GM12891 (cell line): ENCODE measurements at regions not wholly inside any gene's neighbourhood (a gene's known extent, or its start where the extent isn't known, plus 50 kb on each side); places are given as distances from the start of the nearest gene placed in this dataset.

Experiments used
- DNase-seq: peaks from one replicate; pipeline ENCODE4 v3.0.0; 2011; ENCODE audit warnings: low spot score; ENCODE audit not compliant: insufficient read length
- FAIRE-seq: peaks from 2 replicates; lab custom pipeline; 2011; peaks lifted over from hg19 to GRCh38; lab: Jason Lieb, UNC
- PAX5 ChIP-seq: IDR thresholded peaks from 2 replicates; pipeline ENCODE4 v1.6.1; 2011; ENCODE audit warnings: low read length, moderate library complexity, mild to moderate bottlenecking; ENCODE audit not compliant: insufficient read depth, severe bottlenecking
- POLR2A ChIP-seq: IDR thresholded peaks from 2 replicates; pipeline ENCODE4 v1.6.1; 2011; ENCODE audit warnings: low read depth, low read length, control low read depth
- POLR2AphosphoS5 ChIP-seq: IDR thresholded peaks from 2 replicates; pipeline ENCODE4 v1.6.1; 2011; ENCODE audit warnings: low read depth, low read length, control low read depth
- POU2F2 ChIP-seq: IDR thresholded peaks from 2 replicates; pipeline ENCODE4 v1.6.1; 2011; ENCODE audit warnings: low read depth, mild to moderate bottlenecking, control low read depth, low read length, moderate library complexity
- SPI1 ChIP-seq: IDR thresholded peaks from 2 replicates; pipeline ENCODE4 v1.6.1; 2011; ENCODE audit warnings: low read depth, low read length, control low read depth
- TAF1 ChIP-seq: IDR thresholded peaks from 2 replicates; pipeline ENCODE4 v1.6.1; 2011; ENCODE audit warnings: low read depth, low read length, control low read depth

DNA sequence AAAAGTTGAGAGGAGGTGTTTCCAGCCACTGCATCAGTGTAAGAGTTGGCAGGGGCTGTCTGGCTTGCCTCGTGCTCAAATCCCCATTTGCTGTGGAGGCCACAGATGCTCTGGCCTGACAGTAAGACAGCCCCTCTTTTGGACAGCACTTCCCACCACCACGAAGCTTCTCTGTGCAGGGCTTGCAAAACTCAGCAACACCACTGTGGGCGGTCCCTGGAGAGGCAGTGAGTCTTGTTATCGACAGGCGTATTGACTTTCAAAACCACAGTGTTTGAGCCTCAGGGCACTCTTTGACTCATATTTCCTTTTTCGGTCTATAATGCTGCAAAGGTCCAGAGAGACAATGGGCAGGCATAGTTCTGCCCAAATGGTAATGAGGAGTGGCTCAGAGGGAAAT lies 539.5 kb downstream of the EBF1 start:
- FAIRE-seq (peak; percentile 99), DNase-seq (peak; percentile 35)
- no peak for TF ChIP-seq POLR2A
- TF ChIP-seq SPI1 = 0 out of 2 replicates have a peak, but pooled peaks have one; percentile 36
- TF ChIP-seq POLR2AphosphoS5 = no peak
- TF ChIP-seq POU2F2 = peak; percentile 69; the same call in 1 of the 2 replicates

DNA sequence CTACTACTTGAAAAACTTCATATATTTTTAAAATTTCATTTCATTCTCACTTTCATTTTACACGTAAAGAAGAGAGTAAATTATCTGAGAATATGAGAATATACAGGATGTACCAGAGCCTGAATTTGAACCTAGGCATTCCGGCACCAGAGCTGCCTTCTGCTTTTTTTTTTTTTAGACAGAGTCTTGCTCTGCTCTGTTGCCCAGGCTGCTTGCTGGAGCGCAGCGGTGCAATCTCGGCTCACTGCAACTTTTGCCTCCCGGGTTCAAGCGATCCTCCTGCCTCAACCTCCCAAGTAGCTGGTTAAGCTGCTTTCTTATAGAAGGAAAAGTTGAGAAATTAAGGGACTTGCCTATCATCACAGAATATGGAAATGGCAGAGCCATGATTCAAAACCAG lies 540.1 kb downstream of the EBF1 start:
- no peak for DNase-seq
- FAIRE-seq = no peak
- TF ChIP-seq SPI1 = peak; percentile 60
- no peak for TF ChIP-seq POLR2AphosphoS5
- TF ChIP-seq TAF1 = no peak
- TF ChIP-seq POLR2A = no peak
- TF ChIP-seq PAX5 = peak; percentile 73
- no peak for TF ChIP-seq POU2F2

DNA sequence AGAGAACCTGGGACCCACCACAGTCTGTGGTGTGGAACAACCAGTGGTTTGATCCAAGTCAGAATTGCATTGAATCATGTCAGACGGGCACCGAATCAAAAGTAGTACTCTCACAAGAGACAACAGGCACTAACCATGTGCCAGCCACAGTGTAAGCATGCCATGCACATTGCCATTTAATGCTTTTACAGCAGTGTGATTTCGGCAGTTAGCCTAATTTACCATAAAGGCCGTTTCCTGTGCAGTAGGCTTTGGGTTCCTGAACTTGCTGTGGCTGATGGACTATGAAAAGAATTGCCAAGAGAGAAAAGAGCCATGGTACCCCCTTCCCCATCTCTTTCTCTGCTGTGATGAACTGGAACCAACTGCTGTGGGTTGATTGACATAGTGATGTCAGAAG lies 540.6 kb downstream of the EBF1 start:
- TF ChIP-seq TAF1 = no peak
- no peak for TF ChIP-seq SPI1
- no peak for TF ChIP-seq POU2F2
- TF ChIP-seq POLR2A = no peak
- DNase-seq = no peak
- peak; percentile 95 for FAIRE-seq

DNA sequence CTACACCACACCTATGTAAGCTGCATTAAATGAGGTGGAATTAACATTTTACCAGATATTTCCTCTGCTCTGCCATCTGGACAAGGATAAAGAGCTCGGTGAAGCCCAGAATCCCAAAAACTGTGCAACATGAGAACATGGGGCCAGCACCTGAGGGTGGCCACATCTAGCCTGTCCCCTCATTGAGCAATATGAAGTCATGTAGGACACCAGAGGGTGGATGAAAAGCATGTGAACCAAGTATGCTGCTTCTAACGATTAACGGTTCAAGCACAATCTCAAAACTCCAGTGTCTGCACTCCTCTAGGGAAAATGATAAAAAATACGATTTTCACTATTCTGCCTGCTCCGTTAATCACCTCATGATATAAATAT lies 545.8 kb downstream of the EBF1 start:
- TF ChIP-seq POU2F2 (no peak), PAX5 (no peak), TAF1 (no peak), POLR2A (no peak), SPI1 (no peak), POLR2AphosphoS5 (no peak)
- DNase-seq = no peak
- no peak for FAIRE-seq

DNA sequence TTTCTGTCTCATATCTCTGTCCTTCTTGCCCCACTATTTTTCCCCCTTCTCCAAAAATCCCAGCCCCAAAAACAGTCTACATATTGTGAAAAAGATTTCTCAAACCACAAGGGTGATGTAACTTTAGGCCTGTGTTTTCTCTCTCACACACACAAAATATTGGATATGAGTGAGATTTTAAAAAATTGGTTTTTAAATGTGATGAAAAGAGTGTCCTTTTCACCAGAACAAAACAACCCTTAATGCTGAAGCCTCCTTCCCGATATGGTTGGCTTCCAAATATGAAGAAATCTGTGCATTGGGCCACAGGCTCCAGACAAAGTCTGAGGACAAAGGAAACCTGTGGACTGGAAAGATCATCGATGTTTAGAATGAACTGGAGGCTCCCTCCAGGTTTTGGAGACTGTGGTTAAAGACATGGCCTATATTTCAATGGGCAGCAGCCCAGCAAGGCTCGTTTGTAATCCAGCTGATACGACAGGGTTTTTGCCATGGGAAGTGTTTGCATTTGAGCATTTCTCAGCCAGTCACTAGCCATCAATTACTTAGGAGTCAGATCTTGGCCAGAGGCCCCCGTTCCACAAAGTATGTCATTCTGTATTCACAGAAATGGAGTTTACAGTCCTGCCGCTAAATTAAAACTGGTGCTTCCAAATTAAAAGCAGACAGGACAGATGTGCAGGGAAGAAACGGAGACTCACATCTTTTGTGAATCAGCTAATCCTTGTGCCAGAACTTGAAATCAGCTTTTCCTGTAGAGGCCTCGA lies 546.3 kb downstream of the EBF1 start:
- FAIRE-seq (no peak), DNase-seq (no peak)
- TF ChIP-seq SPI1 = no peak
- TF ChIP-seq TAF1 = no peak
- no peak for TF ChIP-seq POLR2AphosphoS5
- no peak for TF ChIP-seq POLR2A
- TF ChIP-seq PAX5 = no peak
- TF ChIP-seq POU2F2 = no peak

DNA sequence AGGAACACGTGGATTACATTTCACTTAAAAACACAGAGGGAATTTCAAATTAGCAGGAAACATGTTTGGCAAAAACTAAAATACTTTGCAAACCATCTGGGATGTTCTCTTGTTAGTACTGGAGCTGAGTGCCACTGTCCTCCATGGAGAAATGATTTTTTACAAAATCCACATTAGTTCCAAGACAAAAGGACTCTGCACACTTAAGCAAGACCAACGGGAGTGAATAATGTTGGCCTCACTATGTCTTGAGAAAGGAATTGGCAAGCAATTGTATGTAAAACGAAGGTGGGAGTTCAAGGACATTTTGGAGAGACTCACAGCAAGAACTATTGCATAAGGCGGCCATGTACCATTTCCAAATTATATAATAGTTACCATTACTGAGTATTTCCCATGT lies 547.5 kb downstream of the EBF1 start:
- no peak for TF ChIP-seq POLR2A
- no peak for TF ChIP-seq TAF1
- TF ChIP-seq POU2F2 = no peak
- DNase-seq (no peak), FAIRE-seq (no peak)

DNA sequence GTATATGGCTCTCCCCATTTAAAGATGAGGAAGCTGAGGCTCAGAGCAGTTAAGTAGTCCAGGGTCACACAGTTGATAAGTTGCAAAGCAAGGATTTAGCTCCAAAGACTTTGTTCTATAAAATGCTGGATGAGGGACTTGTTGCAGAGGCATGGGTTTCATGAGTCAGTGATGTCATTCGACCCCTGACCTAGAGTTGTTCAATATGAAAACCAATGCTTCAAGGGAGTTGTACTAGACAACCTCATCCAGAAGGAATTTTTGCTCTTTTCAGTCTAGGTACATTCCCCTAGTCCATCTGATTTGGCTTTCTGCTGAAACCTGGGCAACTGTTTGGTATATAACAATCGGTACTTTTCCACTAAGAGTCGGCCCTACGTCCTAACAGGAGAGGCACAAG lies 550.4 kb downstream of the EBF1 start:
- TF ChIP-seq POU2F2 (no peak), POLR2A (no peak), PAX5 (no peak), POLR2AphosphoS5 (no peak), TAF1 (no peak), SPI1 (no peak)
- DNase-seq (no peak), FAIRE-seq (no peak)

DNA sequence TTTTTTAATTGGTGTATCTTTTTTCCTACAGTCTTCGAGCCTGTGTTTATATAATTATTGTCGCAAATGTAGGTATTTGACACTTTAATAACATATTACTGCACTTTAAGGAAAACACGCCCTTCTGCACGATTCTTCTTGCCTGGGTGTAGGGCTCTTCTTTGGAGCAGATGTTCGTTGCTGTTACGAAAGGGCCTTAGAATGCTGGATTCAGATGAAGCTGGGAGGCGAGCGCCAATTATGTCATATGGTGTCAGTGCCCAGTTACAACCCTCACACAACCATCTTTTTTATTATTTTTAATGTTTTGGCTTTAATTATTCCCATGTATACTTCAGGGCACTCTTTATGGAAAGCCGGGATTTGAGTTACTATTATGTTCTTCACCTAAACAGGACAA lies 553.0 kb downstream of the EBF1 start:
- FAIRE-seq = no peak
- TF ChIP-seq PAX5 = no peak
- TF ChIP-seq TAF1 = no peak
- no peak for TF ChIP-seq POU2F2
- no peak for TF ChIP-seq POLR2A
- TF ChIP-seq POLR2AphosphoS5 = no peak
- no peak for TF ChIP-seq SPI1
- DNase-seq = no peak

DNA sequence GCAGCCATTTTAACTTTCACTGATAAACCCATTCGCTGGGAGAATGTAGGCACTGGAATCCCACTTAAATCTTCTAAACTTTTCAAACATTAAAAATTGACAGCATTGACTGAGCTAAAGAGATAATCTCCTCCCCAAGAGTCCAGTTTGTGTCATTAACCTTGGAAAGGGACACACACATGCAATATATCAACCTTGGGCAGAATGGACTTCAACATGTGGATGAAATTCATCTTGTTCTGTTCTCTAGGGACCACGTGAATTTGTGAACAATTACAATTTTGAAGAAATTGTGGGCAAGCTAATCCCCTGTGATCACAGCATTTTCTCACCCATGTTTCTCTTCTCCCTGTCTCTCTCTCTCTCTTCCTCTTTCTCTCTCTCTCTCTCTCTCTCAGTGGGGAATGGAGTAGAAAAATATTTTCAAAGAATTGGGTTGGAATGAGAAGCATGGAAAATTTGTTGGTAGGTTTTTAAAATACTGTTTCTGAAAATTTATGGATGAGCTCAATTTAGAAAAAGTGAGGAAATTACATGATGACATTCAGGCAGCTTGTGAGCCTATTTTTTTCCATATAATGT lies 553.7 kb downstream of the EBF1 start:
- DNase-seq (no peak), FAIRE-seq (no peak)
- TF ChIP-seq POLR2AphosphoS5 (no peak), POLR2A (no peak), TAF1 (no peak), POU2F2 (no peak), PAX5 (no peak), SPI1 (no peak)
